ENCODE measurements at regions not wholly inside any gene's neighbourhood (a gene's known extent, or its start where the extent isn't known, plus 50 kb on each side); places are given as distances from the start of the nearest gene placed in this dataset.

- no peak for TF ChIP-seq ZNF121 (tag by site-specific recombination; IDR thresholded peaks at IDR 0.05)
- no peak for TF ChIP-seq BCL11A (tag by site-specific recombination; IDR thresholded peaks at IDR 0.05; ENCODE audit: low read depth)
- TF ChIP-seq, protein P1, sequence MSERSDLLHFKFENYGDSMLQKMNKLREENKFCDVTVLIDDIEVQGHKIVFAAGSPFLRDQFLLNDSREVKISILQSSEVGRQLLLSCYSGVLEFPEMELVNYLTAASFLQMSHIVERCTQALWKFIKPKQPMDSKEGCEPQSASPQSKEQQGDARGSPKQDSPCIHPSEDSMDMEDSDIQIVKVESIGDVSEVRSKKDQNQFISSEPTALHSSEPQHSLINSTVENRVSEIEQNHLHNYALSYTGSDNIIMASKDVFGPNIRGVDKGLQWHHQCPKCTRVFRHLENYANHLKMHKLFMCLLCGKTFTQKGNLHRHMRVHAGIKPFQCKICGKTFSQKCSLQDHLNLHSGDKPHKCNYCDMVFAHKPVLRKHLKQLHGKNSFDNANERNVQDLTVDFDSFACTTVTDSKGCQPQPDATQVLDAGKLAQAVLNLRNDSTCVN (tag by site-specific recombination; optimal IDR thresholded peaks at IDR 0.05) = no peak
- TF ChIP-seq CTCF (tag by site-specific recombination; IDR thresholded peaks at IDR 0.05) = no peak
- no peak for TF ChIP-seq KLF10 (tag by site-specific recombination; IDR thresholded peaks at IDR 0.05)
- TF ChIP-seq ZBTB8A (tag by site-specific recombination; IDR thresholded peaks at IDR 0.05) = no peak
- TF ChIP-seq ELK4 (IDR thresholded peaks at IDR 0.05; ENCODE audit: borderline replicate concordance, low read depth, low read length) = no peak
- TF ChIP-seq ZNF530 (tag by site-specific recombination; IDR thresholded peaks at IDR 0.05; ENCODE audit: low read depth) = no peak
- no peak for TF ChIP-seq GFI1B (tag by site-specific recombination; IDR thresholded peaks at IDR 0.05)
- TF ChIP-seq ZNF292 (tag by site-specific recombination; IDR thresholded peaks at IDR 0.05; ENCODE audit: borderline replicate concordance, low read depth) = no peak
Observed at GRCh38 chr10:25100141-25100540, 74.7 kb upstream of the GPR158 start.
